Stomach (tissue), 8 donors: ENCODE measurements at regions not wholly inside any gene's neighbourhood (a gene's known extent, or its start where the extent isn't known, plus 50 kb on each side); places are given as distances from the start of the nearest gene placed in this dataset.

Experiments used
- DNase-seq, 2 donors: peaks; one replicate each; pipeline versions ENCODE4 v3.0.0 to v3.0.0-alpha.2; 2013 to 2019
- H3K27ac ChIP-seq, 5 donors: fragments of 200-600 bp in 4 of 5; sonication (generic) in 4 of 5; one replicate each; pipeline ENCODE4 v1.5.1; 2013 to 2019; ENCODE audit warnings: mild to moderate bottlenecking in 1 of 5, moderate library complexity in 1 of 5
- H3K27me3 ChIP-seq, 3 donors: fragments of 200-600 bp; sonication (generic); one replicate each; pipeline ENCODE4 v1.5.1; 2017 to 2019; ENCODE audit warnings: mixed run types in 1 of 3
- H3K36me3 ChIP-seq, 4 donors: fragments of 200-600 bp; sonication (generic); 1 replicate in 3 of 4; 2 replicates in 1 of 4; pipeline ENCODE4 v1.5.1; 2016 to 2019
- H3K4me1 ChIP-seq, 4 donors: fragments of 200-600 bp; sonication (generic); one replicate each; pipeline ENCODE4 v1.5.1; 2016 to 2019
- H3K4me3 ChIP-seq, 4 donors: fragments of 200-600 bp; sonication (generic) in 3 of 4; one replicate each; pipeline ENCODE4 v1.5.1; 2016 to 2019; ENCODE audit warnings: mild to moderate bottlenecking in 1 of 4
- H3K9me3 ChIP-seq, 4 donors: fragments of 200-600 bp; sonication (generic); one replicate each; pipeline ENCODE4 v1.5.1; 2016 to 2019
- CTCF ChIP-seq, 7 experiments: fragments of 450-650 bp in 4 of 7; fragments of 200-600 bp in 3 of 7; sonication (generic) in 3 of 7; IDR thresholded peaks; one replicate each; pipeline ENCODE4 v1.5.1; 2016 to 2019; ENCODE audit warnings: antibody characterized with exemption in 7 of 7, control low read depth in 2 of 7, mild to moderate bottlenecking in 1 of 7
- EP300 ChIP-seq: sonication (generic); formaldehyde crosslinking; IDR thresholded peaks from one replicate; pipeline ENCODE4 v1.6.1; 2017; ENCODE audit warnings: antibody characterized with exemption
- POLR2A ChIP-seq, 4 donors: fragments of 450-650 bp; IDR thresholded peaks; one replicate each; pipeline ENCODE4 v1.6.1; 2016; ENCODE audit warnings: antibody characterized with exemption in 4 of 4, control low read depth in 2 of 4, mild to moderate bottlenecking in 1 of 4, moderate library complexity in 1 of 4
- POLR2AphosphoS5 ChIP-seq, 3 donors: sonication (generic); formaldehyde crosslinking; IDR thresholded peaks; one replicate each; pipeline ENCODE4 v1.6.1; 2016; ENCODE audit warnings: antibody characterized with exemption in 3 of 3
- WGBS, 5 donors: extraction: QIAGEN DNeasy Blood & Tissue Kit in 3 of 5; methylation state at CpG; one replicate each; pipeline versions ENCODE4 v1.1.5 to v1.1.7; 2013 to 2018; 5-methylcytosine and 5-hydroxymethylcytosine counted together
- intact Hi-C: fragments of 100-400 bp; cut with DNase I; formaldehyde crosslinking; loops from one replicate; pipeline ENCODE4 v1.15.1; 2023; ENCODE audit warnings: low total_unique reads
- donor health status: healthy with polysubstance abuse.
- donor health status: Bipolar disorder and iron deficiency.
- donor health status: healthy.

- Histone ChIP-seq H3K27me3 (no peaks in the 10 kb centered on the region), H3K36me3 (no peaks in the 10 kb centered on the region), H3K9me3 (no peaks in the 10 kb centered on the region), H3K4me3 (no peak overlapping the region), H3K27ac (no peak overlapping the region), H3K4me1 (no peaks in the 10 kb centered on the region)
- intact Hi-C loops: no loop called here
- TF ChIP-seq POLR2A (IDR thresholded peaks at IDR 0.05) (no peak), EP300 (no peak)
- DNase-seq: no peak
- 61 to 71% (median 66%) methylated on average over 7 of the region's 7 CpGs for WGBS, 5 donors
Observed at GRCh38 chr10:2282202-2282601, 544.9 kb upstream of the ADARB2 start.

- no peak overlapping the region for H3K27ac ChIP-seq
- DNase-seq: no peak
- TF ChIP-seq CTCF (IDR thresholded peaks at IDR 0.05): no peak
- H3K4me1 ChIP-seq: no peaks in the 10 kb centered on the region
- H3K36me3 ChIP-seq: no peaks in the 10 kb centered on the region
- intact Hi-C loops: no loop called here
- H3K9me3 ChIP-seq: peaks cover 0 to under 1% (median 0%) of the 10 kb centered on the region in 4 donors
- WGBS, 5 donors: 83 to 89% (median 85%) methylated on average over 5 of the region's 5 CpGs
- no peaks in the 10 kb centered on the region for H3K27me3 ChIP-seq
- no peak overlapping the region for H3K4me3 ChIP-seq
Observed at GRCh38 chr10:2280713-2281300, 543.5 kb upstream of the ADARB2 start.

- intact Hi-C loops: no loop called here
- DNase-seq: no peak
- WGBS, 5 donors: 36 to 47% (median 38%) methylated on average over 4 of the region's 4 CpGs
- Histone ChIP-seq H3K27me3 (no peaks in the 10 kb centered on the region), H3K27ac (no peak overlapping the region), H3K4me1 (no peaks in the 10 kb centered on the region), H3K9me3 (peaks cover 0 to 5% (median 0%) of the 10 kb centered on the region in 4 donors), H3K4me3 (no peak overlapping the region), H3K36me3 (no peaks in the 10 kb centered on the region)
- no peak for TF ChIP-seq CTCF (IDR thresholded peaks at IDR 0.05)
- no peak for TF ChIP-seq POLR2A (IDR thresholded peaks at IDR 0.05)
- no peak for TF ChIP-seq EP300
- no peak for TF ChIP-seq POLR2AphosphoS5 (IDR thresholded peaks at IDR 0.05)
Observed at GRCh38 chr10:2279711-2280110, 542.4 kb upstream of the ADARB2 start.

- TF ChIP-seq POLR2A (IDR thresholded peaks at IDR 0.05) (no peak), POLR2AphosphoS5 (IDR thresholded peaks at IDR 0.05) (no peak), CTCF (IDR thresholded peaks at IDR 0.05) (no peak), EP300 (no peak)
- intact Hi-C loops: no loop called here
- Histone ChIP-seq H3K36me3 (no peaks in the 10 kb centered on the region), H3K27me3 (no peaks in the 10 kb centered on the region), H3K27ac (no peak overlapping the region), H3K4me1 (no peaks in the 10 kb centered on the region), H3K4me3 (no peak overlapping the region), H3K9me3 (peaks cover 0 to 10% (median 3%) of the 10 kb centered on the region in 4 donors)
- DNase-seq: no peak
- WGBS, 5 donors: 67 to 72% (median 69%) methylated on average over 11 of the region's 11 CpGs
Observed at GRCh38 chr10:2278363-2278762, 541.0 kb upstream of the ADARB2 start.

- TF ChIP-seq EP300: no peak
- TF ChIP-seq POLR2A (IDR thresholded peaks at IDR 0.05): no peak
- no peak for DNase-seq
- peaks cover 0 to 7% (median 0%) of the 10 kb centered on the region in 4 donors for H3K9me3 ChIP-seq
- H3K4me1 ChIP-seq: no peaks in the 10 kb centered on the region
- no peak overlapping the region for H3K27ac ChIP-seq
- intact Hi-C loops: no loop called here
- no peaks in the 10 kb centered on the region for H3K27me3 ChIP-seq
- no peak overlapping the region for H3K4me3 ChIP-seq
- no peaks in the 10 kb centered on the region for H3K36me3 ChIP-seq
Observed at GRCh38 chr10:2263561-2263960, 526.2 kb upstream of the ADARB2 start.
